ENCODE measurements at regions not wholly inside any gene's neighbourhood (a gene's known extent, or its start where the extent isn't known, plus 50 kb on each side); places are given as distances from the start of the nearest gene placed in this dataset.

- DNase-seq (ENCODE audit: low read depth) = no peak
- no peak overlapping the region for H3K4me3 ChIP-seq (ENCODE audit: low read depth, low read length)
- TF ChIP-seq, protein P1, sequence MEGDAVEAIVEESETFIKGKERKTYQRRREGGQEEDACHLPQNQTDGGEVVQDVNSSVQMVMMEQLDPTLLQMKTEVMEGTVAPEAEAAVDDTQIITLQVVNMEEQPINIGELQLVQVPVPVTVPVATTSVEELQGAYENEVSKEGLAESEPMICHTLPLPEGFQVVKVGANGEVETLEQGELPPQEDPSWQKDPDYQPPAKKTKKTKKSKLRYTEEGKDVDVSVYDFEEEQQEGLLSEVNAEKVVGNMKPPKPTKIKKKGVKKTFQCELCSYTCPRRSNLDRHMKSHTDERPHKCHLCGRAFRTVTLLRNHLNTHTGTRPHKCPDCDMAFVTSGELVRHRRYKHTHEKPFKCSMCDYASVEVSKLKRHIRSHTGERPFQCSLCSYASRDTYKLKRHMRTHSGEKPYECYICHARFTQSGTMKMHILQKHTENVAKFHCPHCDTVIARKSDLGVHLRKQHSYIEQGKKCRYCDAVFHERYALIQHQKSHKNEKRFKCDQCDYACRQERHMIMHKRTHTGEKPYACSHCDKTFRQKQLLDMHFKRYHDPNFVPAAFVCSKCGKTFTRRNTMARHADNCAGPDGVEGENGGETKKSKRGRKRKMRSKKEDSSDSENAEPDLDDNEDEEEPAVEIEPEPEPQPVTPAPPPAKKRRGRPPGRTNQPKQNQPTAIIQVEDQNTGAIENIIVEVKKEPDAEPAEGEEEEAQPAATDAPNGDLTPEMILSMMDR (conservative IDR thresholded peaks at IDR 0.05; ENCODE audit: low read depth, low read length) = no peak
Measured at GRCh38 chr18:10314066-10314465, 140.4 kb upstream of the APCDD1 start.

DNA sequence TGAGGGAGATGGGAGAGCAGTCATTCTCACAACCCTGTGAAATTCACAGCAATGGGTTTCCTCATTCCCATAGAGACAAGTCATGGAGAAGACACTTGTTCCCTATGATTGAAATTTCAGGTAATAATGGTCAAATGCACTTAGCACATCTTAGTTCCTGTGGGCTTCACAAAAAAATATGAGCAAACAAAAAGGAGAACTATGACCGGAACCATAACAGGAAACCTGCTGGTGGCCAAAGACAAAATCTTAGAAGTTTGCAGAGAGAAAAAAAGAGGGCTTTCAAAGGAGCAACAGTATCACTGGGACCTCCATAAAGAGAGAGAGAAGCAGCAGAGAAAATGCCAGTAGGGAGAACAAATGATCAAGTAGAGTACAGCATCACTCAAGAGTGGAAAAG, 138.9 kb upstream of the APCDD1 start:
- TF ChIP-seq, protein P1 (conservative IDR thresholded peaks at IDR 0.05; ENCODE audit: low read depth, low read length) = no peak
- no peak overlapping the region for H3K4me3 ChIP-seq (ENCODE audit: low read depth, low read length)
- no peak for DNase-seq (ENCODE audit: low read depth)

- no peak overlapping the region for H3K4me3 ChIP-seq (ENCODE audit: low read depth, low read length)
- TF ChIP-seq, protein P1 (conservative IDR thresholded peaks at IDR 0.05; ENCODE audit: low read depth, low read length) = no peak
- no peak for DNase-seq (ENCODE audit: low read depth)
Measured at GRCh38 chr18:10316778-10317177, 137.7 kb upstream of the APCDD1 start.

DNA sequence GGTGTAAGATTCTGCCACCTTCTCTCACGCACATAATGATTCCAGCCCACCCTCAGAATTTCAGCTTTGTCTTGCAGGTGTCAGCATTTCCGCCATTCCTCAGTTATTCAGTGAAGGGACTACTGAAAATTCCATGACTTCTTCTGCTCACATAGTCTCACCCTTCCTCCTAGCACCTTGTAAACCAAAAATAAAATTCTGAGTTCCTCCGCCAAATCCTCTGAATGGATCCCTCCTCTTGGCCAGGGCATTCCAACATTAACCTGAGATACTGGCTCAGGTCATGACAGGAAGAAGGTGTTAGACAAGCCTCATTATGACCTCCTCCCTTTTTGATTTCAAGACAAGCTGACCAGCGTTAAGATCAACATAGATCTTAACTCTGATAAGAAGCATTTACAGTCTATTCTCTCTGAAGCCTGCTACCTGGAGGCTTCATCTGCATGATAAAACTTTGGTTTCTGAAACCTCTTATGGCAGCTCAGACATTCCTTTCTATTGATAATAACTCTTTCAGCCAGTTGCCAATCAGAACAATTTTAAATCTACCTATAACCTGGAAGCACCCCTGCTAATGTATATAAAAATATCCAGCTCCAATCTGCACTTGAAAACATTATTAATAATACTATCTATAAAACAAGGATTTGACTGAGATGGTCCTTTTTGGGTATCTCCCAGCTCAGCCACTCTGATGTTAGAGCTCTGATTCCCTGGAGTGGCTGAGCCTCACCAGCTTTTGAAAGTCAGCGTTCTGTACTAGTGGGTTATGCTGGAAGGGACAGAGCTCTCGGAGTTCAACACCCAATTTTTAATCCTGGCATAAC, 136.4 kb upstream of the APCDD1 start:
- TF ChIP-seq, protein P1 (conservative IDR thresholded peaks at IDR 0.05; ENCODE audit: low read depth, low read length) = no peak
- DNase-seq (ENCODE audit: low read depth) = no peak
- no peak overlapping the region for H3K4me3 ChIP-seq (ENCODE audit: low read depth, low read length)

GRCh38 chr18:10318691-10318970, 135.8 kb upstream of the APCDD1 start:
- no peak overlapping the region for H3K4me3 ChIP-seq (ENCODE audit: low read depth, low read length)
- no peak for DNase-seq (ENCODE audit: low read depth)
- TF ChIP-seq, protein P1 (conservative IDR thresholded peaks at IDR 0.05; ENCODE audit: low read depth, low read length) = no peak

DNA sequence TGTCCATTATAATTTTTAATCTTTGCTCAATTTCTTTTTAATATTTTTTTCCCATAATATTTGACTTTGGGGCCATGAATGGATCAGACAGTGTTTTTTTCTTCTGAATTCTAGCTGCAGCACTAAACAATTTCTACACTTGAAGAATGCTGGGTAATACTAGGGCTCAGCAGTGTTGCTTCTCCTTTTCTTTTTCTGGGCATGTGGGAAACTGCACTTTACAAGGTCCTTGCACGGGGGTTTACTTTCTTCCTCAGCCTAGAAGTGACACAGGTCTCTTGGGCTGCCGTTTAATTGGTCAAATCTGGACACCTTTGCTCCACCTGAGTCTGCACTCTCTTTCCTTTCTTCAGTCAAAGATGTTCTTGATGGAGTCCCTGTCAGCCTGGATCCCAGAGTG, 135.4 kb upstream of the APCDD1 start:
- TF ChIP-seq, protein P1 (conservative IDR thresholded peaks at IDR 0.05; ENCODE audit: low read depth, low read length) = no peak
- no peak for DNase-seq (ENCODE audit: low read depth)
- no peak overlapping the region for H3K4me3 ChIP-seq (ENCODE audit: low read depth, low read length)

DNA sequence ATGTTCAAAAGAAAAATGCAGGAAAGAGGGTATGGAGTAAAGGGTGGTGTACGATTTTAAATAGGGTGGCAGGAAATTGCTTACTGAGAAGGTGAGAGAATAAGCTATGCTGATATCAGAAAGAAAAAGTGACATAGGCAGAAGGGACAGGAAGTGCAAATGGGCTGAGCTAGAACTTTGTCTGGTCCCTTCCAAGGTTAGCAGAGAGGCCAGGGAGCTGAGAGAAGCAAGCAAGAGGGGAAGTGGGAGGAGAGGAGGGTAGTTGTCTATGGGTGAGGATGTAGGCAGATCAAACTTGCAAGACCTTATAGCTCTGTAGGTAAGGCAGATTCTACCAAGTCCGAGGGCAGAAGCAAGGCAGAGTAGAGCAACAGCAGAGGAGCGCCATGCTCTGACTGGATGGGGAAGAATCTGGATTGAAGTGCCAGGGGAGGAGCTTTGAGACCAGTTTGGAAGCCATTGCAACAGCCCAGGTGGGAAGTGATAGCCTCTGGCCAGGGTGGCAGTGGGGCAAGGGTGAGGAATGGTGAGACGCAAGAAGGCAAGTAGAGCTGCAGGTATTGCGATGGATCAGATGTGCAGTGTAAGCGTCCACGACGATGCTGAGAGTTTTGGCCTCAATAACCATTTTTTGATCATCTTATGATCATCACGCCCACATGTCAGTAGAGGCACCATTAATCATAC, 134.4 kb upstream of the APCDD1 start:
- DNase-seq (ENCODE audit: low read depth) = no peak
- TF ChIP-seq, protein P1 (conservative IDR thresholded peaks at IDR 0.05; ENCODE audit: low read depth, low read length) = no peak
- H3K4me3 ChIP-seq (ENCODE audit: low read depth, low read length) = no peak overlapping the region

Measured in choroid plexus epithelial cell (primary cell).